GM23338 (cell line): ENCODE measurements at regions not wholly inside any gene's neighbourhood (a gene's known extent, or its start where the extent isn't known, plus 50 kb on each side); places are given as distances from the start of the nearest gene placed in this dataset.

Experiments used
- ATAC-seq: fragments of 200-7000 bp; cut with Tn5 transposase; 3 replicates; pipeline ENCODE4 v1.9.1; 2020
- DNase-seq: peaks from one replicate; pipeline ENCODE4 v3.0.0-alpha.2; 2015; ENCODE audit warnings: low spot score
- H2AFZ ChIP-seq: fragments of 200-600 bp; sonication (generic); 2 replicates; pipeline ENCODE4 v1.8.0; 2016; ENCODE audit warnings: antibody characterized with exemption, mild to moderate bottlenecking, moderate library complexity
- H3F3A ChIP-seq: fragments of 200-600 bp; sonication (generic); replicated peaks from 2 replicates; pipeline ENCODE4 v1.8.0; 2017; ENCODE audit warnings: antibody characterized with exemption, mixed run types, low read depth
- H3K27ac ChIP-seq: fragments of 200-600 bp; sonication (generic); 2 replicates; pipeline ENCODE4 v1.6.1; 2016; ENCODE audit warnings: low read depth
- H3K27me3 ChIP-seq: fragments of 200-600 bp; sonication (generic); 2 replicates; pipeline ENCODE4 v1.8.0; 2016; ENCODE audit warnings: mild to moderate bottlenecking, mixed run types, moderate library complexity; ENCODE audit not compliant: insufficient read depth
- H3K36me3 ChIP-seq: fragments of 200-600 bp; sonication (generic); 2 replicates; pipeline ENCODE4 v1.8.0; 2016; ENCODE audit warnings: mild to moderate bottlenecking; ENCODE audit not compliant: insufficient read depth
- H3K4me1 ChIP-seq: fragments of 200-600 bp; sonication (generic); 2 replicates; pipeline ENCODE4 v1.8.0; 2016; ENCODE audit warnings: mild to moderate bottlenecking, moderate library complexity; ENCODE audit not compliant: insufficient read depth
- H3K4me2 ChIP-seq: fragments of 200-600 bp; sonication (generic); 2 replicates; pipeline ENCODE4 v1.7.1; 2017; ENCODE audit warnings: mixed run types
- H3K4me3 ChIP-seq: fragments of 200-600 bp; sonication (generic); 2 replicates; pipeline ENCODE4 v1.6.1; 2016; ENCODE audit warnings: mixed run types
- H3K79me2 ChIP-seq: fragments of 200-600 bp; sonication (generic); replicated peaks from 2 replicates; pipeline ENCODE4 v1.8.0; 2017; ENCODE audit warnings: mild to moderate bottlenecking; ENCODE audit not compliant: insufficient read depth
- H3K9me2 ChIP-seq: fragments of 200-600 bp; sonication (generic); 2 replicates; pipeline ENCODE4 v1.8.0; 2017; ENCODE audit not compliant: insufficient read depth
- H4K20me1 ChIP-seq: fragments of 200-600 bp; sonication (generic); replicated peaks from 2 replicates; pipeline ENCODE4 v1.8.0; 2017; ENCODE audit warnings: mild to moderate bottlenecking; ENCODE audit not compliant: insufficient read depth
- H3K27ac Mint-ChIP-seq: 2 replicates; pipeline ENCODE4 v1.8.0; 2020; ENCODE audit warnings: inconsistent platforms, mild to moderate bottlenecking, moderate library complexity, mixed read lengths
- H3K27me3 Mint-ChIP-seq: 3 replicates; pipeline ENCODE4 v1.8.0; 2022; ENCODE audit warnings: low read depth, mild to moderate bottlenecking, moderate library complexity, mixed read lengths, inconsistent platforms; ENCODE audit not compliant: insufficient read depth, poor library complexity
- H3K36me3 Mint-ChIP-seq: 3 replicates; pipeline ENCODE4 v1.8.0; 2021; ENCODE audit warnings: low read depth, mild to moderate bottlenecking, inconsistent platforms, moderate library complexity, mixed read lengths
- H3K4me1 Mint-ChIP-seq: 3 replicates; pipeline ENCODE4 v1.8.0; 2020; ENCODE audit warnings: mild to moderate bottlenecking, inconsistent platforms, mixed read lengths
- H3K4me3 Mint-ChIP-seq: 3 replicates; pipeline ENCODE4 v1.8.0; 2021; ENCODE audit warnings: moderate library complexity, mild to moderate bottlenecking, inconsistent platforms, mixed read lengths
- H3K9me3 Mint-ChIP-seq: 3 replicates; pipeline ENCODE4 v1.8.0; 2020; ENCODE audit warnings: moderate library complexity, mild to moderate bottlenecking, inconsistent platforms, mixed read lengths
- CREB1 ChIP-seq: fragments of 250-450 bp; sonication (Bioruptor Pico); IDR thresholded peaks from 2 replicates; pipeline ENCODE4 v1.5.0; 2020; ENCODE audit warnings: low read depth, mild to moderate bottlenecking, moderate library complexity
- CTCF ChIP-seq, 2 experiments: fragments of 200-600 bp in 1 of 2; sonication (generic) in 1 of 2; conservative IDR thresholded peaks; 2 replicates each; pipeline versions ENCODE4 v1.5.1 to v1.6.1; 2016 to 2017; ENCODE audit warnings: antibody characterized with exemption in 2 of 2, low read depth in 2 of 2, mild to moderate bottlenecking in 2 of 2, moderate library complexity in 1 of 2
- EZH2 ChIP-seq: fragments of 200-600 bp; sonication (generic); IDR thresholded peaks from one replicate; pipeline ENCODE4 v1.8.0; 2017; ENCODE audit warnings: antibody characterized with exemption, mild to moderate bottlenecking, low read depth; ENCODE audit not compliant: unreplicated experiment
- EZH2phosphoT487 ChIP-seq: fragments of 200-600 bp; sonication (generic); IDR thresholded peaks from one replicate; pipeline ENCODE4 v1.8.1; 2018; ENCODE audit warnings: antibody characterized with exemption; ENCODE audit not compliant: unreplicated experiment
- JUNB ChIP-seq: IDR thresholded peaks from one replicate; pipeline ENCODE4 v1.6.1; 2016; ENCODE audit warnings: antibody characterized with exemption; ENCODE audit not compliant: unreplicated experiment
- NANOG ChIP-seq: IDR thresholded peaks from 2 replicates; pipeline ENCODE4 v1.6.1; 2016; ENCODE audit warnings: antibody characterized with exemption, borderline replicate concordance
- POLR2AphosphoS5 ChIP-seq: IDR thresholded peaks from 2 replicates; pipeline ENCODE4 v1.6.1; 2016; ENCODE audit warnings: antibody characterized with exemption, low read depth
- REST ChIP-seq: IDR thresholded peaks from one replicate; pipeline ENCODE4 v1.6.1; 2018; ENCODE audit warnings: antibody characterized with exemption; ENCODE audit not compliant: unreplicated experiment
- STAT1 ChIP-seq: IDR thresholded peaks from one replicate; pipeline ENCODE4 v1.6.1; 2016; ENCODE audit warnings: antibody characterized with exemption; ENCODE audit not compliant: unreplicated experiment
- ZNF114 ChIP-seq: fragments of 250-450 bp; sonication (Bioruptor Pico); IDR thresholded peaks from 2 replicates; pipeline ENCODE4 v1.5.0; 2020; ENCODE audit warnings: mild to moderate bottlenecking, moderate library complexity
- ZNF331 ChIP-seq: fragments of 250-450 bp; sonication (Bioruptor Pico); IDR thresholded peaks from 2 replicates; pipeline ENCODE4 v1.5.0; 2020; ENCODE audit warnings: low read depth, mild to moderate bottlenecking, moderate library complexity
- ZNF462 ChIP-seq: fragments of 250-450 bp; sonication (Bioruptor Pico); IDR thresholded peaks from 2 replicates; pipeline ENCODE4 v1.5.0; 2020; ENCODE audit warnings: mild to moderate bottlenecking, moderate library complexity

- Histone ChIP-seq H3K4me1 (no peaks in the 10 kb centered on the region), H3K27ac (no peak overlapping the region), H3K4me3 (no peak overlapping the region), H3K9me2 (no peaks in the 10 kb centered on the region), H3K79me2 (no peaks in the 10 kb centered on the region), H3K27me3 (no peaks in the 10 kb centered on the region), H4K20me1 (no peaks in the 10 kb centered on the region), H3K36me3 (no peaks in the 10 kb centered on the region), H3K4me2 (no peak overlapping the region), H2AFZ (no peak overlapping the region), H3F3A (no peaks in the 10 kb centered on the region)
- H3K36me3 Mint-ChIP-seq = no peaks in the 10 kb centered on the region
- TF ChIP-seq ZNF462 (CRISPR knock-in tag) = no peak
- TF ChIP-seq CREB1 (CRISPR knock-in tag) = no peak
- no peak for TF ChIP-seq ZNF114
- no peak for TF ChIP-seq NANOG
- no peak for TF ChIP-seq EZH2
- no peak for TF ChIP-seq ZNF331
- no peak for TF ChIP-seq JUNB
- no peaks in the 10 kb centered on the region for H3K27me3 Mint-ChIP-seq
- ATAC-seq (no peak), DNase-seq (no peak)
- H3K9me3 Mint-ChIP-seq = no peaks in the 10 kb centered on the region
- H3K27ac Mint-ChIP-seq = no peak overlapping the region
- no peak overlapping the region for H3K4me3 Mint-ChIP-seq
- H3K4me1 Mint-ChIP-seq = no peaks in the 10 kb centered on the region
These were observed 454.0 kb upstream of the KLHL4 start for GRCh38 chrX:87063642-87064041.

DNA sequence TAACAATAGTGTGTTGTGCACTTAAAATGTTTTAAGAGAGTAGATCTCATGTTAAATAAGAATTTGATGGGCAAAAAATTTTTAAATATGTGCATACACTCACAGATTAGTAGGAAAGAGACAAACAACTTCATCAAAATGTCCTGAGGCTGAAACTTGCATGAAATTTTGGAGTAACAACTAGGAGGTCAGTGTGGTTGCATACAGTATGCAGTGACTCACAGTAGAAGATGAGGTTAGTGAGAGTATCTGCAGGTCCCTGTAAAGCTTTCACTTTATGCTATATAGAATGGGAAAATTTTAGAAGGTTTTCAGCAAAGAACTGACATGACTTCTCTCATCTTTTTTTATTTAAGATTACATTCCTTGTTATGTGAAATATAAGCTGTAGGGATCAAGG, 453.1 kb upstream of the KLHL4 start:
- Histone ChIP-seq H2AFZ (no peak overlapping the region), H3K36me3 (no peaks in the 10 kb centered on the region), H3K4me2 (no peak overlapping the region), H4K20me1 (no peaks in the 10 kb centered on the region), H3K27ac (no peak overlapping the region), H3K4me3 (no peak overlapping the region), H3K27me3 (no peaks in the 10 kb centered on the region), H3F3A (no peaks in the 10 kb centered on the region), H3K79me2 (no peaks in the 10 kb centered on the region), H3K4me1 (no peaks in the 10 kb centered on the region), H3K9me2 (no peaks in the 10 kb centered on the region)
- H3K9me3 Mint-ChIP-seq = no peaks in the 10 kb centered on the region
- DNase-seq (no peak), ATAC-seq (no peak)
- no peak overlapping the region for H3K4me3 Mint-ChIP-seq
- no peaks in the 10 kb centered on the region for H3K27me3 Mint-ChIP-seq
- H3K4me1 Mint-ChIP-seq = no peaks in the 10 kb centered on the region
- H3K27ac Mint-ChIP-seq = no peak overlapping the region
- H3K36me3 Mint-ChIP-seq = no peaks in the 10 kb centered on the region
- TF ChIP-seq NANOG = no peak
- no peak for TF ChIP-seq ZNF331
- no peak for TF ChIP-seq STAT1
- TF ChIP-seq EZH2phosphoT487 = no peak
- no peak for TF ChIP-seq REST
- no peak for TF ChIP-seq JUNB
- no peak for TF ChIP-seq CTCF (conservative IDR thresholded peaks at IDR 0.05; ENCODE audit: low read depth in 2 of 2)
- no peak for TF ChIP-seq POLR2AphosphoS5
